ENCODE measurements at regions not wholly inside any gene's neighbourhood (a gene's known extent, or its start where the extent isn't known, plus 50 kb on each side); places are given as distances from the start of the nearest gene placed in this dataset.

DNA sequence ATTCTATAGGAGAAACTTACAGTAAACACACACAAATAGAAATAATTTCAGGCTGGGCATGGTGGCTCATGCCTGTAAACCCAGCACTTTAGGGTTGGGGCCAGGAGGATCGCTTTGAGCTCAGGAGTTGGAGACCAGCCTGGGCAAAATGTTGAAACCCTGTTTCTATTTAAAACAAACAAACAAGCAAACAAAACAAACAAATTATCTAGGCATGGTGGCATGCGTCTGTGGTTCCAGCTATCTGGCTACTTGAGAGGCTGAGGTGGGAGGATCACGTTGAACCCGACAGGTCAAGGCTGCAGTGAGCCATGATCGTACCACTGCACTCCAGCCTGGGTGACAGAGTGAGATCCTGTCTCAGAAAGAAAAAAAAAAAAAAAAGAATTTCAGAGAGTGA is 64.0 kb downstream of the NHLRC1 start:
- TF ChIP-seq, protein P1, sequence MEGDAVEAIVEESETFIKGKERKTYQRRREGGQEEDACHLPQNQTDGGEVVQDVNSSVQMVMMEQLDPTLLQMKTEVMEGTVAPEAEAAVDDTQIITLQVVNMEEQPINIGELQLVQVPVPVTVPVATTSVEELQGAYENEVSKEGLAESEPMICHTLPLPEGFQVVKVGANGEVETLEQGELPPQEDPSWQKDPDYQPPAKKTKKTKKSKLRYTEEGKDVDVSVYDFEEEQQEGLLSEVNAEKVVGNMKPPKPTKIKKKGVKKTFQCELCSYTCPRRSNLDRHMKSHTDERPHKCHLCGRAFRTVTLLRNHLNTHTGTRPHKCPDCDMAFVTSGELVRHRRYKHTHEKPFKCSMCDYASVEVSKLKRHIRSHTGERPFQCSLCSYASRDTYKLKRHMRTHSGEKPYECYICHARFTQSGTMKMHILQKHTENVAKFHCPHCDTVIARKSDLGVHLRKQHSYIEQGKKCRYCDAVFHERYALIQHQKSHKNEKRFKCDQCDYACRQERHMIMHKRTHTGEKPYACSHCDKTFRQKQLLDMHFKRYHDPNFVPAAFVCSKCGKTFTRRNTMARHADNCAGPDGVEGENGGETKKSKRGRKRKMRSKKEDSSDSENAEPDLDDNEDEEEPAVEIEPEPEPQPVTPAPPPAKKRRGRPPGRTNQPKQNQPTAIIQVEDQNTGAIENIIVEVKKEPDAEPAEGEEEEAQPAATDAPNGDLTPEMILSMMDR (IDR thresholded peaks at IDR 0.05 in 8 of 11, conservative IDR thresholded peaks at IDR 0.05 in 3 of 11), result no peak
- TF ChIP-seq POLR2A (IDR thresholded peaks at IDR 0.05) (no peak), POLR2AphosphoS5 (IDR thresholded peaks at IDR 0.05) (no peak)

Measured in spleen (tissue), 7 donors.